ENCODE measurements at regions not wholly inside any gene's neighbourhood (a gene's known extent, or its start where the extent isn't known, plus 50 kb on each side); places are given as distances from the start of the nearest gene placed in this dataset.
A peak's percentile ranks its signal among the peaks of the same experiment; 100 is the strongest.
"Not testable (repeated sequence)": the region's sequence is repeated elsewhere in the genome, so short reads cannot be mapped to it uniquely, and the experiment has no call there.

GRCh38 chrX:554271-554670 is 76.3 kb upstream of the SHOX start:
- Histone ChIP-seq H3K4me2 (ENCODE audit: insufficient read depth, low read length) (no peak overlapping the region), H3K27ac (ENCODE audit: low read depth, low read length) (no peak overlapping the region), H4K20me1 (ENCODE audit: insufficient read depth, low read length) (no peaks in the 10 kb centered on the region), H3K36me3 (ENCODE audit: insufficient read depth, low read length) (no peaks in the 10 kb centered on the region), H3K4me1 (ENCODE audit: insufficient read depth, low read length) (no peaks in the 10 kb centered on the region), H2AFZ (ENCODE audit: low read length) (no peak overlapping the region), H3K79me2 (ENCODE audit: insufficient read depth, low read length) (no peaks in the 10 kb centered on the region), H3K4me3 (ENCODE audit: insufficient read depth, low read length) (no peak overlapping the region), H3K27me3 (ENCODE audit: insufficient read depth, low read length) (no peaks in the 10 kb centered on the region), H3K9me3 (ENCODE audit: low read depth, low read length) (peaks cover 4% of the 10 kb centered on the region)
- TF ChIP-seq CTCF (IDR thresholded peaks at IDR 0.05; ENCODE audit: extremely low read depth, low read depth, low read length), result no peak
- no peak for DNase-seq (ENCODE audit: insufficient read length, low spot score, missing footprints)

GRCh38 chrX:555725-556666 is 74.6 kb upstream of the SHOX start:
- H4K20me1 ChIP-seq (ENCODE audit: insufficient read depth, low read length), result no peaks in the 10 kb centered on the region
- no peak for DNase-seq (ENCODE audit: insufficient read length, low spot score, missing footprints)
- H3K27ac ChIP-seq (ENCODE audit: low read depth, low read length), result no peak overlapping the region
- H3K27me3 ChIP-seq (ENCODE audit: insufficient read depth, low read length), result no peaks in the 10 kb centered on the region
- no peaks in the 10 kb centered on the region for H3K36me3 ChIP-seq (ENCODE audit: insufficient read depth, low read length)
- no peaks in the 10 kb centered on the region for H3K9me3 ChIP-seq (ENCODE audit: low read depth, low read length)
- H3K79me2 ChIP-seq (ENCODE audit: insufficient read depth, low read length), result no peaks in the 10 kb centered on the region
- H3K4me3 ChIP-seq (ENCODE audit: insufficient read depth, low read length), result no peak overlapping the region
- H2AFZ ChIP-seq (ENCODE audit: low read length), result peak overlapping the region; percentile 41
- no peaks in the 10 kb centered on the region for H3K4me1 ChIP-seq (ENCODE audit: insufficient read depth, low read length)
- no peak for TF ChIP-seq CTCF (IDR thresholded peaks at IDR 0.05; ENCODE audit: extremely low read depth, low read depth, low read length)
- H3K4me2 ChIP-seq (ENCODE audit: insufficient read depth, low read length), result peak overlapping the region; percentile 65

GRCh38 chrX:557601-558000 is 73.0 kb upstream of the SHOX start:
- H3K27ac ChIP-seq (ENCODE audit: low read depth, low read length); H3K79me2 ChIP-seq (ENCODE audit: insufficient read depth, low read length); H3K36me3 ChIP-seq (ENCODE audit: insufficient read depth, low read length); DNase-seq (ENCODE audit: insufficient read length, low spot score, missing footprints); H4K20me1 ChIP-seq (ENCODE audit: insufficient read depth, low read length); H2AFZ ChIP-seq (ENCODE audit: low read length); H3K4me3 ChIP-seq (ENCODE audit: insufficient read depth, low read length); H3K27me3 ChIP-seq (ENCODE audit: insufficient read depth, low read length); H3K4me1 ChIP-seq (ENCODE audit: insufficient read depth, low read length); H3K9me3 ChIP-seq (ENCODE audit: low read depth, low read length); H3K4me2 ChIP-seq (ENCODE audit: insufficient read depth, low read length): not testable (repeated sequence)

- not testable (repeated sequence) for H3K79me2 ChIP-seq (ENCODE audit: insufficient read depth, low read length); H3K4me1 ChIP-seq (ENCODE audit: insufficient read depth, low read length); H3K27me3 ChIP-seq (ENCODE audit: insufficient read depth, low read length); H3K27ac ChIP-seq (ENCODE audit: low read depth, low read length); H2AFZ ChIP-seq (ENCODE audit: low read length); H3K4me2 ChIP-seq (ENCODE audit: insufficient read depth, low read length); H3K4me3 ChIP-seq (ENCODE audit: insufficient read depth, low read length); H4K20me1 ChIP-seq (ENCODE audit: insufficient read depth, low read length); DNase-seq (ENCODE audit: insufficient read length, low spot score, missing footprints); H3K9me3 ChIP-seq (ENCODE audit: low read depth, low read length); H3K36me3 ChIP-seq (ENCODE audit: insufficient read depth, low read length)
Measured at GRCh38 chrX:559282-559681, 71.3 kb upstream of the SHOX start.

GRCh38 chrX:567891-568290 is 62.7 kb upstream of the SHOX start:
- no peak overlapping the region for H3K4me2 ChIP-seq (ENCODE audit: insufficient read depth, low read length)
- no peaks in the 10 kb centered on the region for H3K79me2 ChIP-seq (ENCODE audit: insufficient read depth, low read length)
- H3K9me3 ChIP-seq (ENCODE audit: low read depth, low read length), result peaks cover 6% of the 10 kb centered on the region
- H3K27me3 ChIP-seq (ENCODE audit: insufficient read depth, low read length), result no peaks in the 10 kb centered on the region
- no peaks in the 10 kb centered on the region for H4K20me1 ChIP-seq (ENCODE audit: insufficient read depth, low read length)
- H3K4me1 ChIP-seq (ENCODE audit: insufficient read depth, low read length), result no peaks in the 10 kb centered on the region
- H3K36me3 ChIP-seq (ENCODE audit: insufficient read depth, low read length), result no peaks in the 10 kb centered on the region
- no peak overlapping the region for H3K4me3 ChIP-seq (ENCODE audit: insufficient read depth, low read length)
- DNase-seq (ENCODE audit: insufficient read length, low spot score, missing footprints), result no peak
- H2AFZ ChIP-seq (ENCODE audit: low read length), result no peak overlapping the region
- no peak overlapping the region for H3K27ac ChIP-seq (ENCODE audit: low read depth, low read length)
- no peak for TF ChIP-seq CTCF (IDR thresholded peaks at IDR 0.05; ENCODE audit: extremely low read depth, low read depth, low read length)
